ENCODE measurements at regions not wholly inside any gene's neighbourhood (a gene's known extent, or its start where the extent isn't known, plus 50 kb on each side); places are given as distances from the start of the nearest gene placed in this dataset.

- DNase-seq (ENCODE audit: extremely low spot score): no peak
- TF ChIP-seq NFRKB (IDR thresholded peaks at IDR 0.05): no peak
- no peak for TF ChIP-seq FOXK2 (IDR thresholded peaks at IDR 0.05)
- TF ChIP-seq TARDBP (IDR thresholded peaks at IDR 0.05): no peak
- no peak for TF ChIP-seq LEF1 (IDR thresholded peaks at IDR 0.05; ENCODE audit: borderline replicate concordance)
- no peak for TF ChIP-seq FOXM1 (IDR thresholded peaks at IDR 0.05; ENCODE audit: borderline replicate concordance)
- no peak for TF ChIP-seq HDGF (IDR thresholded peaks at IDR 0.05; ENCODE audit: borderline replicate concordance)
- TF ChIP-seq CTBP1 (IDR thresholded peaks at IDR 0.05; ENCODE audit: borderline replicate concordance): no peak
- no peak for TF ChIP-seq SUZ12 (IDR thresholded peaks at IDR 0.05)
- TF ChIP-seq BHLHE40 (IDR thresholded peaks at IDR 0.05; ENCODE audit: borderline replicate concordance): no peak
- TF ChIP-seq FOXA1 (IDR thresholded peaks at IDR 0.05): no peak
- TF ChIP-seq ARNT (IDR thresholded peaks at IDR 0.05): no peak
- no peak for TF ChIP-seq SP1 (IDR thresholded peaks at IDR 0.05)
- POLR2A ChIA-PET: no interaction called here
- CTCF ChIA-PET: no interaction called here
These were observed 255.5 kb upstream of the TGFBR2 start for GRCh38 chr3:30350901-30351300.

GRCh38 chr3:30352410-30353318 is 253.7 kb upstream of the TGFBR2 start:
- CTCF ChIA-PET: no interaction called here
- no peak for TF ChIP-seq HDGF (IDR thresholded peaks at IDR 0.05; ENCODE audit: borderline replicate concordance)
- TF ChIP-seq SUZ12 (IDR thresholded peaks at IDR 0.05): no peak
- no peak for TF ChIP-seq CTBP1 (IDR thresholded peaks at IDR 0.05; ENCODE audit: borderline replicate concordance)
- no peak for TF ChIP-seq ZNF384 (IDR thresholded peaks at IDR 0.05)
- TF ChIP-seq ARNT (IDR thresholded peaks at IDR 0.05): no peak
- TF ChIP-seq, protein P1, sequence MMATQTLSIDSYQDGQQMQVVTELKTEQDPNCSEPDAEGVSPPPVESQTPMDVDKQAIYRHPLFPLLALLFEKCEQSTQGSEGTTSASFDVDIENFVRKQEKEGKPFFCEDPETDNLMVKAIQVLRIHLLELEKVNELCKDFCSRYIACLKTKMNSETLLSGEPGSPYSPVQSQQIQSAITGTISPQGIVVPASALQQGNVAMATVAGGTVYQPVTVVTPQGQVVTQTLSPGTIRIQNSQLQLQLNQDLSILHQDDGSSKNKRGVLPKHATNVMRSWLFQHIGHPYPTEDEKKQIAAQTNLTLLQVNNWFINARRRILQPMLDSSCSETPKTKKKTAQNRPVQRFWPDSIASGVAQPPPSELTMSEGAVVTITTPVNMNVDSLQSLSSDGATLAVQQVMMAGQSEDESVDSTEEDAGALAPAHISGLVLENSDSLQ (IDR thresholded peaks at IDR 0.05): no peak
- TF ChIP-seq FOXA1 (IDR thresholded peaks at IDR 0.05): no peak
- no peak for TF ChIP-seq FOXM1 (IDR thresholded peaks at IDR 0.05; ENCODE audit: borderline replicate concordance)
- no peak for TF ChIP-seq FOXK2 (IDR thresholded peaks at IDR 0.05)
- TF ChIP-seq NFRKB (IDR thresholded peaks at IDR 0.05): no peak
- no peak for TF ChIP-seq TARDBP (IDR thresholded peaks at IDR 0.05)
- TF ChIP-seq LEF1 (IDR thresholded peaks at IDR 0.05; ENCODE audit: borderline replicate concordance): no peak
- no peak for TF ChIP-seq BHLHE40 (IDR thresholded peaks at IDR 0.05; ENCODE audit: borderline replicate concordance)
- TF ChIP-seq L3MBTL2 (conservative IDR thresholded peaks at IDR 0.05): no peak
- TF ChIP-seq ELF4 (IDR thresholded peaks at IDR 0.05): no peak
- TF ChIP-seq SP1 (IDR thresholded peaks at IDR 0.05): no peak
- POLR2A ChIA-PET: no interaction called here
- DNase-seq (ENCODE audit: extremely low spot score): no peak

- no peak for DNase-seq (ENCODE audit: extremely low spot score)
- ChIA-PET CTCF (no interaction called here), POLR2A (no interaction called here)
- TF ChIP-seq, protein P1 (IDR thresholded peaks at IDR 0.05): no peak
- TF ChIP-seq ARNT (IDR thresholded peaks at IDR 0.05): no peak
These were observed 252.5 kb upstream of the TGFBR2 start for GRCh38 chr3:30353711-30354467.

DNA sequence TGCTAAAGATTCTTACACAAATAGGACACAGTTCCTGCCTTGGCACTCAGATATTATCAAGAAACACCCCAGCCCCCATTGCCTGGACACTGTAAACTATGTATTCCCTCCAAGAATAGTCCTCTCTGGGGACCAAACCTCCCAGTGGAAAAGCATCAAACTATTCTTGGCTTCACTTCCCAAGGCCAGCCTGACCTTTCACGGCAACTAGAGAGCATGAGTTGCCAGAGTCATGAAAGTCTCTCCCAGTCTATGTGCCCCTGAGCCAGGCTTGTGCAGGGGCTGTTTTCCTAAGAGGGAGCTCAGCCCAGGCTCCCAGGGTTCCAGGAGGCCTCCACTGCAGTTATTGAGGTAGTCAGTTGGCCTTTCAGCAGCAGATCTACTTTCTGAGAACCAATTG is 251.9 kb upstream of the TGFBR2 start:
- ChIA-PET CTCF (no interaction called here), POLR2A (no interaction called here)
- no peak for DNase-seq (ENCODE audit: extremely low spot score)
- TF ChIP-seq BHLHE40 (IDR thresholded peaks at IDR 0.05; ENCODE audit: borderline replicate concordance) (no peak), ARNT (IDR thresholded peaks at IDR 0.05) (no peak), SUZ12 (IDR thresholded peaks at IDR 0.05) (no peak), CTBP1 (IDR thresholded peaks at IDR 0.05; ENCODE audit: borderline replicate concordance) (no peak), NFRKB (IDR thresholded peaks at IDR 0.05) (no peak), FOXA1 (IDR thresholded peaks at IDR 0.05) (no peak), FOXM1 (IDR thresholded peaks at IDR 0.05; ENCODE audit: borderline replicate concordance) (no peak), LEF1 (IDR thresholded peaks at IDR 0.05; ENCODE audit: borderline replicate concordance) (no peak), ELF4 (IDR thresholded peaks at IDR 0.05) (no peak), ZNF384 (IDR thresholded peaks at IDR 0.05) (no peak), L3MBTL2 (conservative IDR thresholded peaks at IDR 0.05) (no peak), HDGF (IDR thresholded peaks at IDR 0.05; ENCODE audit: borderline replicate concordance) (no peak), TARDBP (IDR thresholded peaks at IDR 0.05) (no peak), SP1 (IDR thresholded peaks at IDR 0.05) (no peak), FOXK2 (IDR thresholded peaks at IDR 0.05) (no peak)
- TF ChIP-seq, protein P1 (IDR thresholded peaks at IDR 0.05): no peak

DNA sequence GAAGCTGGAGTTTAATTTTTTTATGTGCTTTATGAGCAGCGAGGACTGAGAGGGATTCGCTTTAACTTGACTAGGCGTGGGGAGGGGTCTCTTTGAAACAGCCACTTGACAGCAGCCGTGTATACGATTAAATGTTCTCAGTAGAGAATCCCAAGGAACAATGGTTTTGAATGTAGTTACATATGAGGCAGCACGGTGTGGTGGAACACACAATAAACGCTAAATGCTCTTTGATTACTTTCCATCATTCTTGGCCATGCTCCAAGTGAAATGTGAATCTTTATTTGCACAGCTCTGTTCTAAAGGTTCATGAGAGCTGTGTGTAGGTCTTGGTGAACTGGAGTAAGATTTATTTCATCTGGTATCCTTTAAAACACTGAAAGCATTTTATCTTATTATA is 251.4 kb upstream of the TGFBR2 start:
- ChIA-PET CTCF (no interaction called here), POLR2A (no interaction called here)
- no peak for DNase-seq (ENCODE audit: extremely low spot score)
- no peak for TF ChIP-seq L3MBTL2 (conservative IDR thresholded peaks at IDR 0.05)
- TF ChIP-seq ELF4 (IDR thresholded peaks at IDR 0.05): no peak
- TF ChIP-seq FOXK2 (IDR thresholded peaks at IDR 0.05): no peak
- TF ChIP-seq, protein P1 (IDR thresholded peaks at IDR 0.05): no peak

All from HEK293T (cell line).